CD4-positive, alpha-beta T cell treated with Interleukin-12 subunit alpha and Interleukin-12 subunit beta, for 1 hour (primary cell): ENCODE measurements at regions not wholly inside any gene's neighbourhood (a gene's known extent, or its start where the extent isn't known, plus 50 kb on each side); places are given as distances from the start of the nearest gene placed in this dataset.
"Not testable (repeated sequence)": the region's sequence is repeated elsewhere in the genome, so short reads cannot be mapped to it uniquely, and the experiment has no call there.

Experiments used
- DNase-seq: peaks from one replicate; pipeline ENCODE4 v3.0.0-alpha.2; 2020

- DNase-seq = no peak
Observed at GRCh38 chr4:38430841-38431240, 233.2 kb upstream of the KLF3 start.

GRCh38 chr4:38442073-38442788 lies 221.8 kb upstream of the KLF3 start:
- no peak for DNase-seq

- DNase-seq = no peak
Observed at GRCh38 chr4:38449506-38450174, 214.4 kb upstream of the KLF3 start.

GRCh38 chr4:38452009-38452408 lies 212.0 kb upstream of the KLF3 start:
- DNase-seq = no peak

DNA sequence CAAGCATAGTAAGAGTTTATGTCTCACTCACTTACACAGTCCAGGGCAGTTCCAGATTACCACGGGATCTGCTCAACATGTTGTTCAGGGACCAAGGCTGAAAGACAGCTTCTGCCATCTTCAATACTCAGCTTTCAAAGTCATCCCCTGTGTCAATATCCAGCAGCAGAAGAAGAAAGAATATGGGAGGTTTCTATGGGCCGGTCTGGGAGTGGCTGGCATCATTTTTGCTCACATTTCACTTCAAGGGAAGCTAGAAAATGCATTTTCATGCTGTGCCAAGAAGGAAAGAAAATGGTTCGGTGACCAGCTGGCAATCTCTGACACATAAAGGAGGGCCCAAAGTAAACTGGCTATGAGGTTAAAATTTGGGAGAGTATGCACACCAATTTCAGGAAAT lies 211.5 kb upstream of the KLF3 start:
- DNase-seq = no peak

DNA sequence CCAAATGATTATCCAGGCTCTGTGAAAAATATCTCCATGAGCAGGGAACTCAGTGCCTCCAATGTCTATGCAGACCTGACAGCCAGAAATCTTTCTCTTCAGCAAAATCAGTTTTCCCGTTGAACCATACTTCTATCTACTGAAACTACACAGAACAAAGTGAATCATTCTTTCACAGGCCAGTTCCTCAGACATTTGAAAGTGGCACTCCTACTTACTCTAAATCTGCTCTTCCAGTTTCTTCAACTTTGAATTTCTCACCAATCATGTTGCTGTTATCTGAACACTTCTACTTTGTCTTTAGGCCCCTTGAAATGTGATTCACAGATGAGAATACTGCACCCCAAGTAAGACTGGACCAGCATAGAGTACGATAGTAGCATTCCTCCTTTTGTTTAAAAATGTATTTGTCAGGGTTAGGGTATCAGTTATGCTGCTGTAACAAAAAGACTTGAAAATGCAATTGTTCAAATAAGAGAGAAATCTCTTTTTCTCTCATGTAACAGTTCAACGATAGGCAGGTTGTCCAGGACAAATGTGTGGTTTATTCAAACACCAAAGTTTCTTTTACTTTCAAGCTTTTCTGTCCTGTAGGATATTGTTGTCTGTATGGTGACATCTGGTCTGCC lies 210.6 kb upstream of the KLF3 start:
- no peak for DNase-seq

DNA sequence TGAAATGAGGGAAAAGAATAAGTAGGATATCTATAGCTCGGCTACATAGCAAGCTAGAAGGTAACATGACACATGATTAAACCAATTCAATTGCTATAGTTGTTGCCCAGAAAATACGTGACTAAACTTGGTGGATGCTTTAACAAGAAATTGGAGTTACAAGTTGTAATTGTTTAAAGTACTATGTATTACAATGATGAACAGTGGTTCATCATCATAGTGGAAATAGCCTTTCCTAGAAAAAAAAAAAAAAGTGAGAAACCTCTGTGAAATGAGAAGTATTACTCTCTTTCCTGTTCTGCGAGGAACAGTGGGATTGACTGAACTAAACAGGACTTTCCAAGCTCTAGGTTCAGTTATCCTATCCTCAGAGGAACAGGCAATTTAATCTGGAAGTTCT lies 209.7 kb upstream of the KLF3 start:
- no peak for DNase-seq

GRCh38 chr4:38455092-38455862 lies 208.7 kb upstream of the KLF3 start:
- DNase-seq = peak; percentile 7

DNA sequence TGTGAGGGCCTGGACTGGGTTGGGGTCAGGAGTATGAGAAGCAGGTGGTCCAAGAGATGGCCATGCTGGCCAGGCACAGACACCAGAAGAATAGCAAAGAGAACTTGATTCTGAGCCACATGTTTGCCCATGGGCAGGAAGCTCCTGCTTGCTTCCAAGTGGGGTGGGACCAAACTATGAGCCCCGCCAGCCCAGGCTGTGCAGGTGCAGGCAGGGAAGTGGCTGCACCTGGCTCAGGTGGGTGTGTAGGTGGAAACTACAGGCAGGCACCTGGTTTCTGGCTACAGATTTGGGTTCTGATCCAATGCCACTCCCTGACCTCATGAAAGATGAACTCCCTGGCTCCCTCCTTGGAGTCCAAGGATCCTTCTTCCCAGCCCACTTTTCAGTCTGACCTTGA lies 207.9 kb upstream of the KLF3 start:
- DNase-seq = no peak

DNA sequence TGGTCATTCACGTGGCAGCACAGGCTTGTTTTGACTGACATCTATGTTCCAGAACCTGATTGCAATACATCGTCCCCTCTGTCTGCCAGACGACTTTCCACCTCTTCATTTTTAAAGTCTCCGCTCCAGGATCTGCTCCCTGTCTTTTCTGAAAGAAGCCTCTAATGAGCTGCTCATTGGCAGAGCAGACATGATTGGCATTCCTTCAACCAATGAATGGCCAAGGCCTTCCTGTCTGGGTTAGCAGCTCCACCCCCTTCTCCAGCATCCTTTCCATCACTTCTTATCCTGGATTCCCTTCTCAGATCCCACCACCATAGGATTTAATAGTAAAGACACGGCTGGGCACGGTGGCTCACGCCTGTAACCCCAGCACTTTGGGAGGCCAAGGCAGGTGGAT lies 202.7 kb upstream of the KLF3 start:
- no peak for DNase-seq

- no peak for DNase-seq
Observed at GRCh38 chr4:38462367-38463055, 201.5 kb upstream of the KLF3 start.

- DNase-seq = no peak
Observed at GRCh38 chr4:38463268-38463958, 200.6 kb upstream of the KLF3 start.

DNA sequence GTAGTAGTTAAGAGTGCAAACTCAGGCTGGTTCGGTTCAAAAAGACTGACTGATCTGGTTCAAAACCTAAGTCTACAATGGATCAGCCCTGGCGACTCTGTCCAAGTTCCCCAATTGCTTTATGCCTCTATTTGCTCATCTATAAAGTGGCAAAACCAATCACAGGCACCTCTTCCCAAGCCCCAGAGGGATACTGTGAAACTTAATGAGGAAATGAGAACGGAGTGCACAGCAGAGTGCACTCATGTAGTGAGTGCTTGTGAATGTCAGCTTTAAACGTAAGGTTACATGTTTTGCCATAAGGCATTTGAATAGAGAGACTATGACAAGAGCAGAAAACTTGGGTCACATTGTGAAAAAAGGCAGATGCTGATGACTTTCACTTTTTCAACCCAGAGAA lies 199.7 kb upstream of the KLF3 start:
- DNase-seq = no peak

GRCh38 chr4:38466401-38466800 lies 197.6 kb upstream of the KLF3 start:
- no peak for DNase-seq

GRCh38 chr4:38467296-38467695 lies 196.7 kb upstream of the KLF3 start:
- no peak for DNase-seq

DNA sequence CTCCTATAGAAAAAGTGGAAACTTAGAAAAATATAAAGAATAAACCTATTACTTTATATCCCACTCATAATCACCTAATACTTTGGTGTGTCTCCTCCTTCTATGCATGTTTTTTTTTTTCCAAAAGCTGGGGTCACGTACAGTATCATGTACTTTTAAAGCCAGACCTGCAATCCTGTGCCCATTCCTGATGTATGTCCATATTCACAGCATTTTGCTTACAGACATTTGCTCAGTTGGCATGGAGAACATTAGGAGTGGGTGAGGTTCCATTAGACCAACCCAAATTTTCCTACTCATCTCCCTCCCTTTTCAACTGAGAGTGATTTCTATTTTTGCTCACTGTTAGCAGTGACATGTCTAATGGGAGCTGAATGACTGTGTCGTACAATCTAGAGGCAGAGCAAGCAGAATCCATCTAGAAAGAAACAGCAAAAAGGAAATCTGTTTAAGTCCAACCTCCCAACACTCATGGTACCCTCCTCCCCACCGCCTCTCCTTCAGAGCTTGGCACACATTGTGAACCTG lies 195.6 kb upstream of the KLF3 start:
- no peak for DNase-seq

DNA sequence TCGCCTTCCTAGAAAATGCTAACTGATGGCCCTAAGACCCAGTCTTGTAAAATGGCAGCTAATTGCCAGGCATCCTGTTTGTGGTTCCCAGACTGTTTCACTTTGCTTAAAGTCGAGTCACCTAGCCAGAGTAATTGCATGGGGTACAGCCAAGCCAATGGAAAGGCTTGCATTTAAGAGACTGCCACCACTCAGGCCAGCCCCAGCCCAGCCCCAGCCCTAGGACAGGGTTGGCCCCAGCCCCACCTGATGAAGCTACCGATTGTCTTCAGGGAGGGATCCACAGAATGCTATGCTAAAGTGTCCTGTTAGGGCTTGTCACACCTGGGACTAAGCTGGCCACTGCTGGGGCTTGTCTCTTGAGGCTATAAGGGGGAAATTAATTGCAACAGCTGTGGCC lies 194.6 kb upstream of the KLF3 start:
- DNase-seq = no peak

GRCh38 chr4:38470735-38471262 lies 193.2 kb upstream of the KLF3 start:
- DNase-seq = no peak

- DNase-seq = peak; percentile 2
Observed at GRCh38 chr4:38482696-38483095, 181.3 kb upstream of the KLF3 start.

DNA sequence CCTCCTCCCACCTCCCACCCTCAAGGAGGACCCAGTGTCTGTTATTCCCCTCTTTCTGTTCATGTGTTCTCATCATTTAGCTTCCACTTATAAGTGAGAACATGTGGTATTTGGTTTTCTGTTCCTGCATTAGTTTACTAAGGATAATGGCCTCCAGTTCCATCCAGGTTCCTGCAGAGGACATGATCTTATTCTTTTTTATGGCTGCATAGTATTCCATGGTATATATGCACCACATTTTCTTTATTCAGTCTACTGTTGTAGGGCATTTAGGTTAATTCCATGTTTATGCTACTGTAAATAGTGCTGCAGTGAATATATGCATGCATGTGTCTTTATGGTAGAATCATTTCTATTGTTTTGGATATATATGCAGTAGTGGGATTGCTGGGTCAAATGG lies 180.4 kb upstream of the KLF3 start:
- DNase-seq = not testable (repeated sequence)

- DNase-seq = no peak
Observed at GRCh38 chr4:38489011-38489861, 174.8 kb upstream of the KLF3 start.
